Calu3 (cell line): ENCODE measurements at regions not wholly inside any gene's neighbourhood (a gene's known extent, or its start where the extent isn't known, plus 50 kb on each side); places are given as distances from the start of the nearest gene placed in this dataset.

Experiments used
- BruUV-seq: library from RNA; stranded (reverse); fragments of 400-500 nt; replicated peaks from 2 replicates; lab custom pipeline; 2021; lab: Mats Ljungman, UMichigan
- CTCF ChIA-PET: fragments of 300-600 bp; sonication (Branson Sonifier 250); formaldehyde crosslinking; loops from one replicate; lab custom pipeline; 2022; ENCODE audit warnings: antibody characterized with exemption; lab: Charles Lee
- DNase-seq: peaks from one replicate; pipeline ENCODE4 v3.0.0; 2022
- H3K27ac Mint-ChIP-seq: one replicate; pipeline ENCODE4 v1.8.0; 2022; ENCODE audit warnings: mixed read lengths; ENCODE audit not compliant: unreplicated experiment
- H3K27me3 Mint-ChIP-seq: one replicate; pipeline ENCODE4 v1.8.0; 2022; ENCODE audit warnings: mixed read lengths; ENCODE audit not compliant: unreplicated experiment
- H3K36me3 Mint-ChIP-seq: one replicate; pipeline ENCODE4 v1.8.0; 2022; ENCODE audit warnings: mild to moderate bottlenecking, moderate library complexity, mixed read lengths; ENCODE audit not compliant: insufficient read depth, unreplicated experiment
- H3K4me1 Mint-ChIP-seq: one replicate; pipeline ENCODE4 v1.8.0; 2022; ENCODE audit warnings: mild to moderate bottlenecking, low read depth, mixed read lengths; ENCODE audit not compliant: unreplicated experiment
- H3K4me3 Mint-ChIP-seq: one replicate; pipeline ENCODE4 v1.8.0; 2022; ENCODE audit warnings: mild to moderate bottlenecking, low read depth, moderate library complexity, mixed read lengths; ENCODE audit not compliant: unreplicated experiment
- H3K9me3 Mint-ChIP-seq: one replicate; pipeline ENCODE4 v1.8.0; 2022; ENCODE audit warnings: low read depth, mixed read lengths; ENCODE audit not compliant: unreplicated experiment
- intact Hi-C: fragments of 100-400 bp; cut with micrococcal nuclease; formaldehyde crosslinking; loops from one replicate; pipeline ENCODE4 v1.10.0; 2022; ENCODE audit not compliant: unreplicated experiment
- TF ChIP-seq, protein P1 (sequence below): fragments of 200-600 bp; IDR thresholded peaks from one replicate; pipeline ENCODE4 v1.8.0; 2022; ENCODE audit warnings: antibody characterized with exemption; ENCODE audit not compliant: unreplicated experiment

GRCh38 chr5:133742431-133742988, 130.2 kb upstream of the FSTL4 start:
- Mint-ChIP-seq H3K27me3 (peaks cover 54% of the 10 kb centered on the region), H3K36me3 (no peaks in the 10 kb centered on the region), H3K4me1 (no peaks in the 10 kb centered on the region), H3K4me3 (no peak overlapping the region), H3K27ac (no peak overlapping the region), H3K9me3 (no peaks in the 10 kb centered on the region)
- TF ChIP-seq, protein P1, sequence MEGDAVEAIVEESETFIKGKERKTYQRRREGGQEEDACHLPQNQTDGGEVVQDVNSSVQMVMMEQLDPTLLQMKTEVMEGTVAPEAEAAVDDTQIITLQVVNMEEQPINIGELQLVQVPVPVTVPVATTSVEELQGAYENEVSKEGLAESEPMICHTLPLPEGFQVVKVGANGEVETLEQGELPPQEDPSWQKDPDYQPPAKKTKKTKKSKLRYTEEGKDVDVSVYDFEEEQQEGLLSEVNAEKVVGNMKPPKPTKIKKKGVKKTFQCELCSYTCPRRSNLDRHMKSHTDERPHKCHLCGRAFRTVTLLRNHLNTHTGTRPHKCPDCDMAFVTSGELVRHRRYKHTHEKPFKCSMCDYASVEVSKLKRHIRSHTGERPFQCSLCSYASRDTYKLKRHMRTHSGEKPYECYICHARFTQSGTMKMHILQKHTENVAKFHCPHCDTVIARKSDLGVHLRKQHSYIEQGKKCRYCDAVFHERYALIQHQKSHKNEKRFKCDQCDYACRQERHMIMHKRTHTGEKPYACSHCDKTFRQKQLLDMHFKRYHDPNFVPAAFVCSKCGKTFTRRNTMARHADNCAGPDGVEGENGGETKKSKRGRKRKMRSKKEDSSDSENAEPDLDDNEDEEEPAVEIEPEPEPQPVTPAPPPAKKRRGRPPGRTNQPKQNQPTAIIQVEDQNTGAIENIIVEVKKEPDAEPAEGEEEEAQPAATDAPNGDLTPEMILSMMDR, result no peak
- CTCF ChIA-PET, result interaction anchor here (0.6 kb wide), 1 partner anchor 126 kb away, joined by 3 read pairs; no protein-coding TSS in a partner anchor
- peak; percentile 32 for DNase-seq
- no TSS peak for BruUV-seq
- intact Hi-C loops, result no loop called here

GRCh38 chr5:133741818-133742355, 129.5 kb upstream of the FSTL4 start:
- Mint-ChIP-seq H3K27ac (no peak overlapping the region), H3K27me3 (peaks cover 54% of the 10 kb centered on the region), H3K36me3 (no peaks in the 10 kb centered on the region), H3K4me1 (no peaks in the 10 kb centered on the region), H3K9me3 (no peaks in the 10 kb centered on the region), H3K4me3 (no peak overlapping the region)
- intact Hi-C loops, result no loop called here
- TF ChIP-seq, protein P1, result no peak
- CTCF ChIA-PET, result no interaction called here
- BruUV-seq, result no TSS peak
- DNase-seq, result no peak

DNA sequence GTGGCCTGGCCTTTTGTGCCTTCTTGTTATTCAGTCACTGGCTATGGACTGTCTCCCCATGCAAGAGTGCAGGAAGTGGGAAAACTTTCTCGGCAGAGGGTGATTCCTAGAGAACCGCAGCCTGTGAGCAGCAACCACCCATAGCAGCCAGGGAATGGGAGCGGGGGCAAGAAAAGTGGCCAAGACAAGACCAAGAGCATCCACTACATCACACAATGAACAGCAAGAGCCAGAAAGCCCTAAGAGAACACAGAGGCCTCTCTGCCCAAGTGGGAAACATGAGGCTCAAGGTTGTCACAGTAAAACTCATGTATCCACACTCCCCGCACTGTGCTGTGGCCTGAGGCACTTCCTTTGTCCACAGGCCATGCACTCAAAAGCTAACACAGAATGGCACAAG, 129.1 kb upstream of the FSTL4 start:
- peaks cover 54% of the 10 kb centered on the region for H3K27me3 Mint-ChIP-seq
- TF ChIP-seq, protein P1, result no peak
- H3K4me1 Mint-ChIP-seq, result no peaks in the 10 kb centered on the region
- no peak overlapping the region for H3K4me3 Mint-ChIP-seq
- intact Hi-C loops, result no loop called here
- no peak for DNase-seq
- no peaks in the 10 kb centered on the region for H3K36me3 Mint-ChIP-seq
- no peak overlapping the region for H3K27ac Mint-ChIP-seq
- CTCF ChIA-PET, result no interaction called here
- BruUV-seq, result no TSS peak
- H3K9me3 Mint-ChIP-seq, result no peaks in the 10 kb centered on the region

DNA sequence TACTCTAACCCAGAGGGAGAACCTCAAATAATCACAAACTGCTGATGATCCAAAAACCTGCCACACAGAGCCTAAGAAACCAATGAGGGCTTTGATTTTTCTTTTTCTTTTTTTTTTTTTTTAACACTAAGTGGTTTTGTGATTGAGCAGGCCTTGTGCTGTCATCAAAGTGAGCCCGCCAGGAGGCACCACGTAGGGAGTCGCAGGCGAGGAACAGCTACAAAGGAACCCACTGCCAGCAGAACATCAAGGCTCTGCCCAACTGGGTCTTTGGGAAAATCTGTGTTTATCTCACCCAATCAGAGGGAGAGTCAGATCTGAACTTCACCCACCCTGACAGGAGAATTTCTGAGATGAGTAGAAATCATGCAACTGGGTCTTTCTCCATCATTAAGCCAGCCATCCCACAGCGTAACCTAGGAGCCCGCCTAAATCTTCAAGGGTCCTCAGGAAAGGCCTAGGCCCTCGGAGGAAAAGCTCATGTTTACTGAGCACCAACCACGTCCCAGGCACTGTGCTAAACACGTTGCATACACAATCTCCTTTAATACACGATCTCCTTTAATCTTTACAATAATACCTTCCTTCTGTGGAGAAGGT, 126.9 kb upstream of the FSTL4 start:
- Mint-ChIP-seq H3K36me3 (no peaks in the 10 kb centered on the region), H3K4me3 (no peak overlapping the region), H3K27me3 (peaks cover 45% of the 10 kb centered on the region), H3K9me3 (no peaks in the 10 kb centered on the region), H3K4me1 (peaks cover 15% of the 10 kb centered on the region), H3K27ac (no peak overlapping the region)
- no TSS peak for BruUV-seq
- intact Hi-C loops, result no loop called here
- DNase-seq, result no peak
- TF ChIP-seq, protein P1, result no peak
- CTCF ChIA-PET, result interaction anchor here (0.6 kb wide), 2 partner anchors 41 to 159 kb away, joined by 3 read pairs; no protein-coding TSS in a partner anchor
